HL-60 (cell line): ENCODE measurements at regions not wholly inside any gene's neighbourhood (a gene's known extent, or its start where the extent isn't known, plus 50 kb on each side); places are given as distances from the start of the nearest gene placed in this dataset.

ENCODE experiments used
- DNase-seq, 2 experiments: peaks; one replicate each; pipeline ENCODE4 v3.0.0-alpha.2; 2010 to 2020; ENCODE audit warnings: low read depth in 1 of 2, low spot score in 1 of 2
- H3K27ac ChIP-seq: fragments of 250-450 bp; sonication (Bioruptor Pico); replicated peaks from 2 replicates; pipeline ENCODE4 v1.5.1; 2020; ENCODE audit warnings: mild to moderate bottlenecking, moderate library complexity
- H3K27me3 ChIP-seq: fragments of 250-450 bp; sonication (Bioruptor Pico); 2 replicates; pipeline ENCODE4 v1.5.1; 2021; ENCODE audit warnings: mild to moderate bottlenecking, moderate library complexity; ENCODE audit not compliant: insufficient read depth, poor library complexity, severe bottlenecking
- H3K4me3 ChIP-seq: replicated peaks from 2 replicates; pipeline ENCODE4 v1.5.1; 2011; ENCODE audit warnings: mild to moderate bottlenecking, control low read depth, low read length; ENCODE audit not compliant: insufficient read depth
- CTCF ChIP-seq: IDR thresholded peaks from one replicate; pipeline ENCODE4 v1.5.1; 2011; ENCODE audit warnings: low read length, control low read depth, inconsistent platforms; ENCODE audit not compliant: insufficient read depth
- GABPA ChIP-seq: IDR thresholded peaks from 2 replicates; pipeline ENCODE4 v1.6.1; 2012; ENCODE audit warnings: low read depth
- POLR2AphosphoS5 ChIP-seq: IDR thresholded peaks from 2 replicates; pipeline ENCODE4 v1.6.1; 2012; ENCODE audit warnings: low read depth
- SPI1 ChIP-seq: IDR thresholded peaks from 2 replicates; pipeline ENCODE4 v1.6.1; 2012; ENCODE audit warnings: low read depth, mild to moderate bottlenecking, borderline replicate concordance
- TF ChIP-seq, protein P1 (sequence below): IDR thresholded peaks from 2 replicates; pipeline ENCODE4 v1.6.1; 2012; ENCODE audit warnings: low read depth; ENCODE audit not compliant: insufficient replicate concordance

DNA sequence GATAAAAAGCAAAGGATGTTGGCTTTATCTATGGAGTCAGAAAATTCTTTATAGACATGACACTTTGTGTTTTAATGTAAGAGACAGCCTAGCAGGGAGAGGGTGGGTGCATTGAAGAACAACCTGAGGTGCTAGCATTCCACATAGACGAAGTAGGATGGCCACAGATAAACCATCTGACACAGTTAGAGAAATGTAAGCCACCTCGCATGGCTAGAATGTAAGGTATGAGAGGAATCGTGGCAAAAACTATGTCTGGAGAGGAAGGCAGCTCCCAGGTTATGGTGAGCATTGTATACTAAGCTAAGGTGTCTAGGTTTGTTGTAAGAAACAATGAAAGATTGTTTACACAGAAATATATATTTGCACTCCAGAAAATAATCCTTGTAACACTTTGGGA lies 194.0 kb upstream of the SLITRK3 start:
- Histone ChIP-seq H3K4me3 (no peak overlapping the region), H3K27me3 (no peaks in the 10 kb centered on the region), H3K27ac (no peak overlapping the region)
- no peak for TF ChIP-seq POLR2AphosphoS5
- no peak for TF ChIP-seq SPI1
- no peak for TF ChIP-seq CTCF
- TF ChIP-seq, protein P1, sequence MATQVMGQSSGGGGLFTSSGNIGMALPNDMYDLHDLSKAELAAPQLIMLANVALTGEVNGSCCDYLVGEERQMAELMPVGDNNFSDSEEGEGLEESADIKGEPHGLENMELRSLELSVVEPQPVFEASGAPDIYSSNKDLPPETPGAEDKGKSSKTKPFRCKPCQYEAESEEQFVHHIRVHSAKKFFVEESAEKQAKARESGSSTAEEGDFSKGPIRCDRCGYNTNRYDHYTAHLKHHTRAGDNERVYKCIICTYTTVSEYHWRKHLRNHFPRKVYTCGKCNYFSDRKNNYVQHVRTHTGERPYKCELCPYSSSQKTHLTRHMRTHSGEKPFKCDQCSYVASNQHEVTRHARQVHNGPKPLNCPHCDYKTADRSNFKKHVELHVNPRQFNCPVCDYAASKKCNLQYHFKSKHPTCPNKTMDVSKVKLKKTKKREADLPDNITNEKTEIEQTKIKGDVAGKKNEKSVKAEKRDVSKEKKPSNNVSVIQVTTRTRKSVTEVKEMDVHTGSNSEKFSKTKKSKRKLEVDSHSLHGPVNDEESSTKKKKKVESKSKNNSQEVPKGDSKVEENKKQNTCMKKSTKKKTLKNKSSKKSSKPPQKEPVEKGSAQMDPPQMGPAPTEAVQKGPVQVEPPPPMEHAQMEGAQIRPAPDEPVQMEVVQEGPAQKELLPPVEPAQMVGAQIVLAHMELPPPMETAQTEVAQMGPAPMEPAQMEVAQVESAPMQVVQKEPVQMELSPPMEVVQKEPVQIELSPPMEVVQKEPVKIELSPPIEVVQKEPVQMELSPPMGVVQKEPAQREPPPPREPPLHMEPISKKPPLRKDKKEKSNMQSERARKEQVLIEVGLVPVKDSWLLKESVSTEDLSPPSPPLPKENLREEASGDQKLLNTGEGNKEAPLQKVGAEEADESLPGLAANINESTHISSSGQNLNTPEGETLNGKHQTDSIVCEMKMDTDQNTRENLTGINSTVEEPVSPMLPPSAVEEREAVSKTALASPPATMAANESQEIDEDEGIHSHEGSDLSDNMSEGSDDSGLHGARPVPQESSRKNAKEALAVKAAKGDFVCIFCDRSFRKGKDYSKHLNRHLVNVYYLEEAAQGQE: no peak
- TF ChIP-seq GABPA: no peak
- DNase-seq: no peak

- no peak for TF ChIP-seq SPI1
These were observed 193.5 kb upstream of the SLITRK3 start for GRCh38 chr3:165389653-165390052.

DNA sequence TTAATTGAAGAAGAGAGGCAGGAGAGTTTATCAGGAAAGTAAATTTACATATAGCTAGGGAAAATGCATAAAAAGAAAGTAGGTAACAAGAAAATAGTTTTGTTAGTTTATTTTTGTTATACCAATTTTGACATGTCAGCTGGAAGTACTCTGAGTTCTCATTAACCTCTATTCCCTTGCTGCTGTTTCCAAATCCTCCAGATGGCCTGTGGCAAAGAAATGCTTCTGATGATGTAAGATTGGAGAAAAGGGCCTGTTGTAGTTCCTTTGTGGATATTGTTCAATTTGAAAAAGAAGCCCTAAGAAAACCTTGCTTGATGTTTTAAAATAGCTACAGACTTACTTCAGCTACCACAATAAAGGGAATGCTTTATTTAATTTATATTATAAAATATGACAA lies 192.9 kb upstream of the SLITRK3 start:
- H3K27me3 ChIP-seq: no peaks in the 10 kb centered on the region
- TF ChIP-seq CTCF (no peak), GABPA (no peak), SPI1 (no peak), POLR2AphosphoS5 (no peak)
- TF ChIP-seq, protein P1: no peak
- no peak overlapping the region for H3K4me3 ChIP-seq
- no peak for DNase-seq
- H3K27ac ChIP-seq: no peak overlapping the region

More at GRCh38 chr3:165389653-165390052, 193.5 kb upstream of the SLITRK3 start:
- no peak for DNase-seq
- Histone ChIP-seq H3K27me3 (no peaks in the 10 kb centered on the region), H3K27ac (no peak overlapping the region), H3K4me3 (no peak overlapping the region)

- TF ChIP-seq GABPA (no peak), POLR2AphosphoS5 (no peak), SPI1 (no peak)
- no peak overlapping the region for H3K4me3 ChIP-seq
- no peak for DNase-seq
- no peak overlapping the region for H3K27ac ChIP-seq
- no peaks in the 10 kb centered on the region for H3K27me3 ChIP-seq
These were observed 187.2 kb upstream of the SLITRK3 start for GRCh38 chr3:165383381-165383780.

- TF ChIP-seq CTCF: no peak
- TF ChIP-seq POLR2AphosphoS5: no peak
- no peak for TF ChIP-seq GABPA
- TF ChIP-seq, protein P1: no peak
- TF ChIP-seq SPI1: no peak
- Histone ChIP-seq H3K4me3 (no peak overlapping the region), H3K27me3 (no peaks in the 10 kb centered on the region), H3K27ac (no peak overlapping the region)
- no peak for DNase-seq
These were observed 186.5 kb upstream of the SLITRK3 start for GRCh38 chr3:165382672-165383071.
